DND-41 (cell line): ENCODE measurements at regions not wholly inside any gene's neighbourhood (a gene's known extent, or its start where the extent isn't known, plus 50 kb on each side); places are given as distances from the start of the nearest gene placed in this dataset.

Experiments used
- ATAC-seq: fragments of 200-7000 bp; cut with Tn5 transposase; 3 replicates; pipeline ENCODE4 v1.9.1; 2021; ENCODE audit warnings: low read depth; ENCODE audit not compliant: insufficient read depth
- DNase-seq: peaks from one replicate; pipeline ENCODE4 v3.0.0-alpha.2; 2020
- H2AFZ ChIP-seq: 2 replicates; pipeline ENCODE4 v1.6.0; 2012; ENCODE audit warnings: low read depth, low read length
- H3K27ac ChIP-seq: 2 replicates; pipeline ENCODE4 v1.5.1; 2012; ENCODE audit warnings: low read length, inconsistent platforms
- H3K27me3 ChIP-seq: fragments of 200-600 bp; sonication (generic); 2 replicates; pipeline ENCODE4 v1.6.0; 2012; ENCODE audit warnings: low read length, mild to moderate bottlenecking, inconsistent platforms; ENCODE audit not compliant: insufficient read depth, poor library complexity
- H3K36me3 ChIP-seq: 2 replicates; pipeline ENCODE4 v1.5.1; 2012; ENCODE audit warnings: low read length, inconsistent platforms; ENCODE audit not compliant: insufficient read depth
- H3K4me1 ChIP-seq: 2 replicates; pipeline ENCODE4 v1.5.1; 2012; ENCODE audit warnings: mild to moderate bottlenecking, low read length; ENCODE audit not compliant: insufficient read depth
- H3K4me2 ChIP-seq: 2 replicates; pipeline ENCODE4 v1.6.0; 2012; ENCODE audit warnings: mild to moderate bottlenecking, moderate library complexity, low read length, inconsistent platforms; ENCODE audit not compliant: insufficient read depth
- H3K4me3 ChIP-seq, 2 experiments: fragments of 200-600 bp in 1 of 2; shearing (Covaris generic) in 1 of 2; 2 replicates each; pipeline ENCODE4 v1.5.1; 2012 to 2016; ENCODE audit warnings: inconsistent platforms in 2 of 2, low read length in 2 of 2, mild to moderate bottlenecking in 2 of 2, low read depth in 1 of 2, moderate library complexity in 1 of 2
- H3K79me2 ChIP-seq: 2 replicates; pipeline ENCODE4 v1.6.0; 2012; ENCODE audit warnings: low read length, inconsistent platforms; ENCODE audit not compliant: insufficient read depth
- H3K9ac ChIP-seq: 2 replicates; pipeline ENCODE4 v1.6.0; 2012; ENCODE audit warnings: low read depth, mild to moderate bottlenecking, inconsistent platforms, low read length, moderate library complexity
- H3K9me3 ChIP-seq: 2 replicates; pipeline ENCODE4 v1.5.1; 2012; ENCODE audit warnings: low read length, moderate library complexity, mild to moderate bottlenecking, inconsistent platforms; ENCODE audit not compliant: insufficient read depth, severe bottlenecking
- H4K20me1 ChIP-seq: 2 replicates; pipeline ENCODE4 v1.6.0; 2012; ENCODE audit warnings: low read length; ENCODE audit not compliant: insufficient read depth
- CTCF ChIP-seq: IDR thresholded peaks from 2 replicates; pipeline ENCODE4 v1.5.1; 2012; ENCODE audit warnings: borderline replicate concordance, low read length, moderate library complexity, mild to moderate bottlenecking; ENCODE audit not compliant: poor library complexity, severe bottlenecking; ENCODE audit errors: extremely low read depth
- EZH2 ChIP-seq: IDR thresholded peaks from 3 replicates; pipeline ENCODE4 v1.6.1; 2012; ENCODE audit warnings: borderline replicate concordance, low read depth, mild to moderate bottlenecking, moderate library complexity, low read length, inconsistent platforms; ENCODE audit not compliant: severe bottlenecking

- Histone ChIP-seq H4K20me1 (no peaks in the 10 kb centered on the region), H3K79me2 (no peaks in the 10 kb centered on the region), H3K9me3 (no peaks in the 10 kb centered on the region), H3K4me3 (no peak overlapping the region), H3K9ac (no peak overlapping the region), H3K27ac (no peak overlapping the region), H2AFZ (no peak overlapping the region), H3K4me2 (no peak overlapping the region), H3K27me3 (no peaks in the 10 kb centered on the region), H3K4me1 (no peaks in the 10 kb centered on the region), H3K36me3 (no peaks in the 10 kb centered on the region)
- no peak for ATAC-seq
- DNase-seq: no peak
- TF ChIP-seq EZH2: no peak
- TF ChIP-seq CTCF: no peak
Observed at GRCh38 chr13:80462567-80462966, 121.6 kb upstream of the SPRY2 start.

DNA sequence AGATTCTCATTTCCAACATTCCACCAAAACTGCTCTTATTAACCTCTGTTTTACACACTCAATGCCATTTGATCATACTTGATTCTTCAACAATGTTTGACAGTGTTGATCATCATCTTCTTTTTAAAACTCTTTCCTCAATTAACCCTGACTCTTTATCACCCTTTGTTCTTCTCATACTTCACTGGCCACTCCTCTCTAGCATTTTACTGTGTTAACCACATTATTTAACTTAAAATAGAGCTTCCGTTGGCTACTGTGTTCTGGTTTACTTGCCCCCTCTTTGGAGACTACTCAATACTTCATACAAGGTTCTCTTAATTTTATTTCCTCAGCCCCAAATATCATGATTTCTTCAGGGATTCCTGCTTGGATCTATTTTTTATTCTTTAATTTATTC lies 121.1 kb upstream of the SPRY2 start:
- H3K36me3 ChIP-seq: no peaks in the 10 kb centered on the region
- DNase-seq (no peak), ATAC-seq (no peak)
- H3K9ac ChIP-seq: no peak overlapping the region
- no peak overlapping the region for H3K4me2 ChIP-seq
- H4K20me1 ChIP-seq: no peaks in the 10 kb centered on the region
- no peak overlapping the region for H2AFZ ChIP-seq
- H3K27ac ChIP-seq: no peak overlapping the region
- H3K9me3 ChIP-seq: no peaks in the 10 kb centered on the region
- no peak overlapping the region for H3K4me3 ChIP-seq
- H3K79me2 ChIP-seq: no peaks in the 10 kb centered on the region
- no peaks in the 10 kb centered on the region for H3K4me1 ChIP-seq
- H3K27me3 ChIP-seq: no peaks in the 10 kb centered on the region
- no peak for TF ChIP-seq CTCF
- no peak for TF ChIP-seq EZH2

DNA sequence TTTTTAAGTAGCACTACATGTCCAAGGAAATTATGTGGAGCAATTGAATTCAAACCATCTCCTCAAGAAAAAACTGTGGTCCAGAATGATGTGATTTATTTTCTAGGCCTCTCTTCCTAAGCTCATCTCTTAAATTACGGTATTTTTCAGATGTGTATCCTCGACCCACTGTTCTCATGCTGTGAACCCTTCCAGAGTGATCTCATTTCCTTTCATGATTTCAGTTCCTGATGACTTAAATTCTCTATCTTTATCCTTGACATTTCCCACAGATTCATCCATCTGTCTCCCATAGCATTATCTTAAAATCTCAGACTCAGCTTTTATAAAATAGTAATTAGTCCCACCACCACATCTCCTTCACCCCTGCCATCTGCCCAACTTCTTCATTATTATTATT lies 117.6 kb upstream of the SPRY2 start:
- H3K4me3 ChIP-seq: no peak overlapping the region
- ATAC-seq: no peak
- no peak for TF ChIP-seq CTCF
- no peak for TF ChIP-seq EZH2
- H3K4me2 ChIP-seq: no peak overlapping the region
- H3K9me3 ChIP-seq: no peaks in the 10 kb centered on the region
- H3K27me3 ChIP-seq: no peaks in the 10 kb centered on the region
- 0 out of 2 replicates have a peak, but pooled peaks cover 2% of the 10 kb centered on the region for H3K4me1 ChIP-seq
- H3K79me2 ChIP-seq: no peaks in the 10 kb centered on the region
- H3K9ac ChIP-seq: no peak overlapping the region
- no peak for DNase-seq
- H3K27ac ChIP-seq: no peak overlapping the region
- no peaks in the 10 kb centered on the region for H4K20me1 ChIP-seq
- H2AFZ ChIP-seq: no peak overlapping the region
- no peaks in the 10 kb centered on the region for H3K36me3 ChIP-seq

GRCh38 chr13:80454245-80454644 lies 113.3 kb upstream of the SPRY2 start:
- H3K79me2 ChIP-seq: no peaks in the 10 kb centered on the region
- no peak overlapping the region for H3K4me3 ChIP-seq
- no peaks in the 10 kb centered on the region for H3K9me3 ChIP-seq
- no peaks in the 10 kb centered on the region for H3K27me3 ChIP-seq
- no peaks in the 10 kb centered on the region for H4K20me1 ChIP-seq
- no peaks in the 10 kb centered on the region for H3K36me3 ChIP-seq
- H3K27ac ChIP-seq: no peak overlapping the region
- H3K9ac ChIP-seq: no peak overlapping the region
- no peak overlapping the region for H2AFZ ChIP-seq
- no peak overlapping the region for H3K4me2 ChIP-seq
- DNase-seq (no peak), ATAC-seq (peak; percentile 93)
- TF ChIP-seq CTCF (no peak), EZH2 (no peak)
- 0 out of 2 replicates have a peak, but pooled peaks cover 2% of the 10 kb centered on the region for H3K4me1 ChIP-seq
